Uterus (tissue), 2 donors: ENCODE measurements at regions not wholly inside any gene's neighbourhood (a gene's known extent, or its start where the extent isn't known, plus 50 kb on each side); places are given as distances from the start of the nearest gene placed in this dataset.

ENCODE experiments used
- POLR2A ChIP-seq, 2 donors: fragments of 450-650 bp; IDR thresholded peaks; one replicate each; pipeline ENCODE4 v1.6.1; 2016; ENCODE audit warnings: antibody characterized with exemption in 2 of 2, mild to moderate bottlenecking in 1 of 2, moderate library complexity in 1 of 2
- TF ChIP-seq, protein P1 (sequence below), 4 experiments: fragments of 200-600 bp in 2 of 4; fragments of 450-650 bp in 2 of 4; sonication (generic) in 2 of 4; IDR thresholded peaks; one replicate each; pipeline ENCODE4 v1.5.1; 2016 to 2019; ENCODE audit warnings: antibody characterized with exemption in 4 of 4, mild to moderate bottlenecking in 2 of 4, moderate library complexity in 1 of 4

DNA sequence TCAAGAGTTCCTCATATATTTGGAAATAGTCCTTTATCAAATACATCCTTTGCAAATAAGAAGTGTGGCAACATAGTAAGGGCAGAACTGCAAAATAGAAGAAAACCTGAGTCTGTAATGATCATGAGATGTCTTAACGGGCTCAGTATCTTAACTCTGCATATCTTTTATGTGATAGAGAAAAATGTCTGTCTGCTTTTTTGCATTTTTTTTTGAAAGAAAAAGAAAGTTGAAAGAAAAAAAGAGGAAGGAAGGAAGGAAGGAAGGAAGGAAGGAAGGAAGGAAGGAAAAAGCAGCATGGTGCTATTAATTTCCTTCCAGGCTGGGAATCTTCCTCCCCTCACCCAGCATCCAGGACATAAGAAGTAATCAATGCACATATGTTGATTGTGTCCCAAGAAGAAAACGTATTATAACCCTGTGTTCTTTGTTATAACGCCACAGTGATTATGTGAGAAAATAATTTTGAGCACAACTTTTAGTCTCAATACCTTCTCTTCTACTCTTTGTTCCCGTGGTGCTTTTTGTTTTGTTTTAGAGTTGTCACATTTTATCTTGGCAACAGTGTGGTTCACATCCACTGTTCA is 58.7 kb upstream of the PCSK2 start:
- TF ChIP-seq, protein P1, sequence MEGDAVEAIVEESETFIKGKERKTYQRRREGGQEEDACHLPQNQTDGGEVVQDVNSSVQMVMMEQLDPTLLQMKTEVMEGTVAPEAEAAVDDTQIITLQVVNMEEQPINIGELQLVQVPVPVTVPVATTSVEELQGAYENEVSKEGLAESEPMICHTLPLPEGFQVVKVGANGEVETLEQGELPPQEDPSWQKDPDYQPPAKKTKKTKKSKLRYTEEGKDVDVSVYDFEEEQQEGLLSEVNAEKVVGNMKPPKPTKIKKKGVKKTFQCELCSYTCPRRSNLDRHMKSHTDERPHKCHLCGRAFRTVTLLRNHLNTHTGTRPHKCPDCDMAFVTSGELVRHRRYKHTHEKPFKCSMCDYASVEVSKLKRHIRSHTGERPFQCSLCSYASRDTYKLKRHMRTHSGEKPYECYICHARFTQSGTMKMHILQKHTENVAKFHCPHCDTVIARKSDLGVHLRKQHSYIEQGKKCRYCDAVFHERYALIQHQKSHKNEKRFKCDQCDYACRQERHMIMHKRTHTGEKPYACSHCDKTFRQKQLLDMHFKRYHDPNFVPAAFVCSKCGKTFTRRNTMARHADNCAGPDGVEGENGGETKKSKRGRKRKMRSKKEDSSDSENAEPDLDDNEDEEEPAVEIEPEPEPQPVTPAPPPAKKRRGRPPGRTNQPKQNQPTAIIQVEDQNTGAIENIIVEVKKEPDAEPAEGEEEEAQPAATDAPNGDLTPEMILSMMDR (IDR thresholded peaks at IDR 0.05): no peak
- TF ChIP-seq POLR2A (IDR thresholded peaks at IDR 0.05): no peak
